ENCODE measurements at regions not wholly inside any gene's neighbourhood (a gene's known extent, or its start where the extent isn't known, plus 50 kb on each side); places are given as distances from the start of the nearest gene placed in this dataset.

- TF ChIP-seq CTCF (IDR thresholded peaks at IDR 0.05) (no peak), POLR2A (IDR thresholded peaks at IDR 0.05) (no peak)
These were observed 123.2 kb downstream of the RBM43 start for GRCh38 chr2:151138507-151138906.
